Glutamatergic neuron (in vitro differentiated cells): ENCODE measurements at regions not wholly inside any gene's neighbourhood (a gene's known extent, or its start where the extent isn't known, plus 50 kb on each side); places are given as distances from the start of the nearest gene placed in this dataset.

Experiments
- DNase-seq: peaks from one replicate; pipeline ENCODE4 v3.0.0; 2022
- H3K27ac Mint-ChIP-seq: one replicate; pipeline ENCODE4 v1.8.0; 2020; ENCODE audit warnings: mild to moderate bottlenecking, mixed read lengths, inconsistent platforms; ENCODE audit not compliant: unreplicated experiment
- H3K27me3 Mint-ChIP-seq: one replicate; pipeline ENCODE4 v1.8.0; 2020; ENCODE audit warnings: mild to moderate bottlenecking, moderate library complexity, mixed read lengths, inconsistent platforms; ENCODE audit not compliant: unreplicated experiment
- H3K36me3 Mint-ChIP-seq: one replicate; pipeline ENCODE4 v1.8.0; 2020; ENCODE audit warnings: mild to moderate bottlenecking, mixed read lengths, inconsistent platforms; ENCODE audit not compliant: unreplicated experiment
- H3K4me1 Mint-ChIP-seq: one replicate; pipeline ENCODE4 v1.8.0; 2020; ENCODE audit warnings: mild to moderate bottlenecking, low read depth, mixed read lengths, inconsistent platforms; ENCODE audit not compliant: unreplicated experiment
- H3K4me3 Mint-ChIP-seq: one replicate; pipeline ENCODE4 v1.8.0; 2020; ENCODE audit warnings: mild to moderate bottlenecking, mixed read lengths, inconsistent platforms; ENCODE audit not compliant: unreplicated experiment
- H3K9me3 Mint-ChIP-seq: one replicate; pipeline ENCODE4 v1.8.0; 2020; ENCODE audit warnings: mild to moderate bottlenecking, moderate library complexity, mixed read lengths, inconsistent platforms; ENCODE audit not compliant: unreplicated experiment
- CTCF ChIP-seq: fragments of 200-600 bp; sonication (generic); IDR thresholded peaks from one replicate; pipeline ENCODE4 v1.5.0; 2021; ENCODE audit not compliant: partially characterized antibody, unreplicated experiment

- DNase-seq, result no peak
- Mint-ChIP-seq H3K4me3 (no peak overlapping the region), H3K36me3 (no peaks in the 10 kb centered on the region), H3K27me3 (no peaks in the 10 kb centered on the region), H3K9me3 (no peaks in the 10 kb centered on the region), H3K27ac (no peak overlapping the region), H3K4me1 (peaks cover 8% of the 10 kb centered on the region)
- no peak for TF ChIP-seq CTCF
Observed at GRCh38 chr3:177929310-177929709, 606.9 kb upstream of the KCNMB2 start.

GRCh38 chr3:177930771-177931170 is 605.5 kb upstream of the KCNMB2 start:
- no peaks in the 10 kb centered on the region for H3K9me3 Mint-ChIP-seq
- DNase-seq, result no peak
- H3K27ac Mint-ChIP-seq, result no peak overlapping the region

GRCh38 chr3:177931346-177931745 is 604.9 kb upstream of the KCNMB2 start:
- no peak for DNase-seq
- Mint-ChIP-seq H3K4me1 (peaks cover 18% of the 10 kb centered on the region), H3K9me3 (no peaks in the 10 kb centered on the region), H3K36me3 (no peaks in the 10 kb centered on the region), H3K27ac (no peak overlapping the region), H3K4me3 (no peak overlapping the region), H3K27me3 (peaks cover 3% of the 10 kb centered on the region)
- TF ChIP-seq CTCF, result no peak

More at GRCh38 chr3:177930771-177931170, 605.5 kb upstream of the KCNMB2 start:
- TF ChIP-seq CTCF, result no peak
- Mint-ChIP-seq H3K4me3 (no peak overlapping the region), H3K4me1 (peaks cover 18% of the 10 kb centered on the region), H3K36me3 (no peaks in the 10 kb centered on the region), H3K27me3 (peaks cover 3% of the 10 kb centered on the region)

GRCh38 chr3:177932346-177932745 is 603.9 kb upstream of the KCNMB2 start:
- Mint-ChIP-seq H3K27me3 (peaks cover 3% of the 10 kb centered on the region), H3K9me3 (no peaks in the 10 kb centered on the region), H3K4me1 (peaks cover 18% of the 10 kb centered on the region), H3K36me3 (no peaks in the 10 kb centered on the region), H3K27ac (no peak overlapping the region), H3K4me3 (no peak overlapping the region)
- no peak for TF ChIP-seq CTCF
- DNase-seq, result no peak

GRCh38 chr3:177932750-177933660 is 603.2 kb upstream of the KCNMB2 start:
- Mint-ChIP-seq H3K4me3 (no peak overlapping the region), H3K27ac (no peak overlapping the region)

More at GRCh38 chr3:177932750-177933660, 603.2 kb upstream of the KCNMB2 start:
- TF ChIP-seq CTCF, result no peak
- peaks cover 3% of the 10 kb centered on the region for H3K27me3 Mint-ChIP-seq
- H3K36me3 Mint-ChIP-seq, result no peaks in the 10 kb centered on the region
- DNase-seq, result no peak
- no peaks in the 10 kb centered on the region for H3K9me3 Mint-ChIP-seq
- H3K4me1 Mint-ChIP-seq, result peaks cover 18% of the 10 kb centered on the region
